GM19351 (cell line): ENCODE measurements at regions not wholly inside any gene's neighbourhood (a gene's known extent, or its start where the extent isn't known, plus 50 kb on each side); places are given as distances from the start of the nearest gene placed in this dataset.
A peak's percentile ranks its signal among the peaks of the same experiment; 100 is the strongest.

Source experiments
- ATAC-seq: cut with Tn5 transposase; IDR thresholded peaks from one replicate; pipeline ENCODE4 v1.9.1; 2021; ENCODE audit warnings: mild to moderate bottlenecking, moderate library complexity; ENCODE audit not compliant: unreplicated experiment

GRCh38 chr9:91090130-91090410, 271.6 kb downstream of the AUH start:
- no peak for ATAC-seq

GRCh38 chr9:91092214-91092613, 269.5 kb downstream of the AUH start:
- ATAC-seq = no peak

- no peak for ATAC-seq
Measured at GRCh38 chr9:91094324-91095088, 267.2 kb downstream of the AUH start.

- no peak for ATAC-seq
Measured at GRCh38 chr9:91098203-91098850, 263.4 kb downstream of the AUH start.

GRCh38 chr9:91099436-91099835, 262.3 kb downstream of the AUH start:
- no peak for ATAC-seq

- no peak for ATAC-seq
Measured at GRCh38 chr9:91100878-91101450, 260.8 kb downstream of the AUH start.

- ATAC-seq = peak; percentile 65
Measured at GRCh38 chr9:91101611-91102168, 260.0 kb downstream of the AUH start.

GRCh38 chr9:91102269-91102668, 259.4 kb downstream of the AUH start:
- ATAC-seq = no peak

- ATAC-seq = no peak
Measured at GRCh38 chr9:91103931-91104330, 257.8 kb downstream of the AUH start.

GRCh38 chr9:91106415-91107081, 255.2 kb downstream of the AUH start:
- no peak for ATAC-seq

GRCh38 chr9:91111226-91111625, 250.5 kb downstream of the AUH start:
- no peak for ATAC-seq

GRCh38 chr9:91111876-91112275, 249.8 kb downstream of the AUH start:
- ATAC-seq = no peak

- no peak for ATAC-seq
Measured at GRCh38 chr9:91113016-91113415, 248.7 kb downstream of the AUH start.

- ATAC-seq = no peak
Measured at GRCh38 chr9:91114450-91114849, 247.3 kb downstream of the AUH start.

- ATAC-seq = no peak
Measured at GRCh38 chr9:91116211-91116610, 245.5 kb downstream of the AUH start.

- ATAC-seq = no peak
Measured at GRCh38 chr9:91116711-91117110, 245.0 kb downstream of the AUH start.

- no peak for ATAC-seq
Measured at GRCh38 chr9:91117474-91117891, 244.2 kb downstream of the AUH start.

- ATAC-seq = no peak
Measured at GRCh38 chr9:91117959-91118703, 243.6 kb downstream of the AUH start.

- ATAC-seq = no peak
Measured at GRCh38 chr9:91118704-91119025, 243.1 kb downstream of the AUH start.

GRCh38 chr9:91119142-91119541, 242.6 kb downstream of the AUH start:
- ATAC-seq = no peak

GRCh38 chr9:91119679-91120078, 242.0 kb downstream of the AUH start:
- no peak for ATAC-seq
